ENCODE measurements at regions not wholly inside any gene's neighbourhood (a gene's known extent, or its start where the extent isn't known, plus 50 kb on each side); places are given as distances from the start of the nearest gene placed in this dataset.
A peak's percentile ranks its signal among the peaks of the same experiment; 100 is the strongest.
"Not testable (repeated sequence)": the region's sequence is repeated elsewhere in the genome, so short reads cannot be mapped to it uniquely, and the experiment has no call there.

DNA sequence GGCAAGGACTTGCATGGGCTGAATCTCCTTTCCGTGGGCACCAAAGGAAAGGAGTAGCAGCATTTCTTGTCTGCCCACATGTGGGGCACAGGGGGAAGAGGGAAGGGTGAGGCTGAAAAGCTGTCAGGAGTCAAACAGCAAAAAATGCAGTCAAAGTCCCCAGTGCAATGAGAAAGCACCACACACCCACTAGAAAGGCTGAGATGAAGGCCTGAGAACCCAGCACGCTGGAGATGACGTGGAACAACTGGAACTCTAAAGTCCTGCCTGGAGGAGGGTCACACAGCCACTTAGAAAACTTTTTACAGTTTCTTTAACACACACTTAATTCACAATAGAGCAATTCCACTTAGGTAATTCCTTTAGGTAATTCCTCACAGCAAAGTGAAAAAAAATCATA lies 94.6 kb upstream of the IGFBPL1 start:
- no peak for DNase-seq (ENCODE audit: low read depth)

GRCh38 chr9:38516273-38516672 lies 92.0 kb upstream of the IGFBPL1 start:
- peak; percentile 55 for DNase-seq (ENCODE audit: low read depth)

- peak; percentile 21 for DNase-seq (ENCODE audit: low read depth)
Observed at GRCh38 chr9:38515055-38515454, 90.8 kb upstream of the IGFBPL1 start.

- DNase-seq (ENCODE audit: low read depth), result not testable (repeated sequence)
Observed at GRCh38 chr9:38510340-38510739, 86.1 kb upstream of the IGFBPL1 start.

- DNase-seq (ENCODE audit: low read depth), result no peak
Observed at GRCh38 chr9:38507587-38507986, 83.3 kb upstream of the IGFBPL1 start.

DNA sequence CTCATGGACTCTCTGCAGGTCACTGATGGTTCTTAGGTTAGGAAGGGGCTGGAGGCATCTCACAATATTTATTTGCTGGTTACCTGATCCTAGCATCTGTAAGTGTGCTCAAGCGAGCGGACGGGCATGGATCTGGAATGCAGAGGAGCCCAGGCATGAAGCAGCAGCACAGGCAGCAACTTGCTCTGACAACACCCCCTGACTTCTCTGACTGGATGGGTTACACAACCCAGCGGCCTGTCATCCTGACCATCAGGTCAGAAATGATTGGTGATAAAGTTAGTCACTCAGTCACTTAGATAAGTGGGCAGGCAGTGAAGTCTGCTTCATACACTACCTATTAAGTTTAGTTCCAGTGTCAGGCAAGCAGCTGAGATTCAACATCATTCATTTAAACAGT lies 75.9 kb upstream of the IGFBPL1 start:
- peak; percentile 28 for DNase-seq (ENCODE audit: low read depth)

DNA sequence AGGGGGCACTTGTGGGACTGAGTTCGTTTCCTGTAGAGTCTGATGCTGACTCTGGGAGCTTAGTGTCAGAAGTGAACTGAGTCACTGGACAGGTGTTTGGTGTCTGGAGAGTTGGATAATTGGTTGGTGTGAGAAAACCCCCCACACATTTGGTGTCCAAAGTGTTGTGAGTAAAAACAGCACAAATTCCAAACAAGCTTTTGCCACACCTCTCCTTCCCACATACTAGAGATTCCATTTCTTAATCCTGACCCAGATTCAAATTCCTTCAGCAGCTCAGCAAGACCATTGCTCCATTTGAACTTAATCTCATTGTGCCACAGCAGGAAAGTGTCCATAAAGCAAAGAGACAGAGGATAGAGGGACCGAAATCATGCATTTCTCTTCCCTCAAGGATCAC lies 74.3 kb upstream of the IGFBPL1 start:
- peak; percentile 52 for DNase-seq (ENCODE audit: low read depth)

DNA sequence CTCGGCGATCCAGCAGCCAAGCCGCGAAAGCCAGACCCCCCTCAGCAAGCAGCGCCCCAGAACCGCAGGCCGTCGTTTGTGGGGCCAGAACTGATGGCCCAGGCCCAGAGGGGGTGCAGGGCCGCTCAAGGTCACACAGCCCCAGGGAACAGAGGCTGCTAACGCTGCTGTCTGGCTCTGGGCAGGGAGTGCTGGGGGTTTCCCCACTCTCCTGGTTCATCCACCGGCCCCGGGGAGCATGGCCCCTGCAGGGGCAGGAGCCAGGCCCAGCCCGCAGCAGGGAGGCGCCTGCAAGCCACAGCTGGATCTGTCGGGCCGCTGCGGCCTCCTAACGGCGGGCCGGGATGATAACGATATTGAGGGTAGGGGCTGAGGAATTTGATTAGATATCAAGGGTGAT lies 64.8 kb upstream of the IGFBPL1 start:
- DNase-seq (ENCODE audit: low read depth), result no peak

- no peak for DNase-seq (ENCODE audit: low read depth)
Observed at GRCh38 chr9:38488156-38488698, 64.0 kb upstream of the IGFBPL1 start.

- not testable (repeated sequence) for DNase-seq (ENCODE audit: low read depth)
Observed at GRCh38 chr9:38487418-38488155, 63.3 kb upstream of the IGFBPL1 start.

GRCh38 chr9:38486837-38487236 lies 62.6 kb upstream of the IGFBPL1 start:
- no peak for DNase-seq (ENCODE audit: low read depth)

DNA sequence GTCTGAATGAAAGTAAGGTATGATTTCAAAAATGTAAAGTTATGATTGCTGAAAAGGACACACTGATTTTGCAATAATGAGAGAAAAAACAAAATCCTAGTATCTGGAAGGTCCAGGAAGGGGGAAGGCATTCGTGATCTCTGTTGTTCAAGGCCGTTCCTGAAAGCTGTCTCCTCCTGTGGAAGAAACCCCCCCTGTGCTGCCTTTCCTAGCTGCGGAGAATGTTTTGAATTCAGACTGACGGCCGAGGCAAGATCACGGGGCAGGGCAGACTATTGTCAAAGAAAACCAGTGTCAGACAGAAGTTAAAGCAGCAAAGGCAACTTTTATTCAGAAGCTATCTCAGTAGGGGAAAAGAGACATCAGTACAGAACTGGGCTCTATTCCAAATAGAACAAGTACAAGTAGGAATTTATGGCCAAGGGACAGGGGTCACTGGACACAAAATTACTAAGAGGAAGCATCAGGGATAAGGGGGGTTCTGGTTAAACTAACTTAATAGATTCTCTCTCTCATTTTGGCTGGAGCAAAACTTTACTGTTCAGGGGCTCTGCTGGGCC lies 61.9 kb upstream of the IGFBPL1 start:
- DNase-seq (ENCODE audit: low read depth), result no peak

DNA sequence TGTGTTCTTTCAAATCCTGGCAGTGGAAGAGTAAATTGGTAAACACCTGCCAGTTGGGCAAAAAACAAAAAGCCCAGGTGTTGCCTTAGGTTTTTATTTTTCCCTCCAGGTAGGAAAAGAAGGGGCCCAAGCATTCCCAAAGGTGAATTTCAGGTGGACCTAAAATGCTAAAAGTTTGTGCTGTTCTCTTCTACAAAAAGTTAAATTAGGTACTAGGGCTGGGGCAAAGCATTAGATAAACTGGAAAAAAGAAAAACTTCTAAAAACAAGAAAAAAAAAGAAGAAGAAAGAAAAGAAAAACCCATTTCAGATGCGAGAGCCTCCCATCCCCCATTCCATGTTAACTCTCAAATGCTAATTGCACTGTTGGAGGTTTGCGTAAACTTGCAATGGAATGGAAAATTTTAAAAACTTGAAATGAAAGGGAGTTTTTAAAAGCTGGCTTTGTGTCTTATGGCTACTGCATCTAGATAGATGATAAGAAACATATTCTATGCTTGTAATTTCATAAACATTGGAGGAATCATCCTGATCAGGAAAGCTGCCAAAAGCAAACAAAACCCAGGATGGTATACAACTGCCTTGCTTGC lies 59.9 kb upstream of the IGFBPL1 start:
- DNase-seq (ENCODE audit: low read depth), result not testable (repeated sequence)

- DNase-seq (ENCODE audit: low read depth), result no peak
Observed at GRCh38 chr9:38482918-38483592, 58.8 kb upstream of the IGFBPL1 start.

GRCh38 chr9:38478211-38478610 lies 54.0 kb upstream of the IGFBPL1 start:
- DNase-seq (ENCODE audit: low read depth), result no peak

- not testable (repeated sequence) for DNase-seq (ENCODE audit: low read depth)
Observed at GRCh38 chr9:38474476-38474875, 50.2 kb upstream of the IGFBPL1 start.
